GM23248 (cell line): ENCODE measurements at regions not wholly inside any gene's neighbourhood (a gene's known extent, or its start where the extent isn't known, plus 50 kb on each side); places are given as distances from the start of the nearest gene placed in this dataset.

Experiments
- EZH2 ChIP-seq: fragments of 200-600 bp; sonication (generic); IDR thresholded peaks from 2 replicates; pipeline ENCODE4 v1.6.1; 2018; ENCODE audit warnings: antibody characterized with exemption, mild to moderate bottlenecking; ENCODE audit not compliant: insufficient read depth, poor library complexity, severe bottlenecking
- EZH2phosphoT487 ChIP-seq: fragments of 200-600 bp; sonication (generic); IDR thresholded peaks from 2 replicates; pipeline ENCODE4 v1.6.1; 2018; ENCODE audit warnings: antibody characterized with exemption, moderate library complexity, mild to moderate bottlenecking, low read depth; ENCODE audit not compliant: insufficient read depth

GRCh38 chr6:71457929-71458328 is 169.3 kb downstream of the OGFRL1 start:
- TF ChIP-seq EZH2: no peak
- no peak for TF ChIP-seq EZH2phosphoT487
